ENCODE measurements at regions not wholly inside any gene's neighbourhood (a gene's known extent, or its start where the extent isn't known, plus 50 kb on each side); places are given as distances from the start of the nearest gene placed in this dataset.

DNA sequence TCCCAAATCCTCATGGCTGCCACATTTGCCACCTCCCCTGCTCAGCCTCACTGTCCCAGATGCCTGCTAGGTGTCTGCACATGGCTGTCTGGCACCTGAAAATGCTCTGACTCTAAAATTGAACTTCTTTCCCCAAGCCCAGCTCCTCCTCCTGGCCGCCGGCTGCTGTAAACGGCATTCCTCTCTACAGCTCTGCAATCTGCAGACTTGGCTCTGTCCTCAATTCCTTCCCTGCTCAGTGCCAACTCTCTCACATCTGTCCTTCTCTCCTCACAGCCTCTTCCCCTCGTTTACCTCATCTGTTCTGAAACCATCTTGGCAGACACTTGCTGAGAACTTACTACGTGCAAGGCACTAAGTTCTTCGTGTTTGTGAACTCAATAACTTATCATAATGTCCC is 169.4 kb upstream of the SYT13 start:
- intact Hi-C loops (cut with DNase I) = no loop called here
- no peak for DNase-seq (ENCODE audit: low spot score)

GRCh38 chr11:45454917-45455401 is 168.8 kb upstream of the SYT13 start:
- intact Hi-C loops (cut with DNase I) = no loop called here
- DNase-seq (ENCODE audit: low spot score) = no peak

DNA sequence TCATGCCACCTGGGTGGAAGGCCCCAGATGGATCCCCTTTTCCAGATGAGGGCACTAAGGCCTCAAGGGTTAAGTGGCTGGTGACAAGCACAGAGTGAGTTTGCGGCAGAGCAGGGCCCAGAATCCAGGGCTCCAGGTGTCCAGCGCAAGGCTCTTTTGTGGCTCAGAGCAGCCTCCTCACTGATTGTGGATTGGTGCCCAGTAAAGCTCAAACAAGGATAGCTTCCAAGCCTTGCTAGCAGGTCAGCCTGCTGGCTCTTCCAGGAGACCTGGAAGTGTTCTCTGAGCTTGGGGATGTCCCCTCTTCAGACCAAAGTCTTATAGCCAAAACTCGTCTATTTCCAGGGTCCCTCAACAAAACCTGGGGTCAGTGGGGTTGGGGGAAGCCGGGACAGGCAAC is 167.6 kb upstream of the SYT13 start:
- intact Hi-C loops (cut with DNase I) = no loop called here
- no peak for DNase-seq (ENCODE audit: low spot score)

GRCh38 chr11:45451766-45452440 is 165.8 kb upstream of the SYT13 start:
- no peak for DNase-seq (ENCODE audit: low spot score)
- intact Hi-C loops (cut with DNase I) = no loop called here

DNA sequence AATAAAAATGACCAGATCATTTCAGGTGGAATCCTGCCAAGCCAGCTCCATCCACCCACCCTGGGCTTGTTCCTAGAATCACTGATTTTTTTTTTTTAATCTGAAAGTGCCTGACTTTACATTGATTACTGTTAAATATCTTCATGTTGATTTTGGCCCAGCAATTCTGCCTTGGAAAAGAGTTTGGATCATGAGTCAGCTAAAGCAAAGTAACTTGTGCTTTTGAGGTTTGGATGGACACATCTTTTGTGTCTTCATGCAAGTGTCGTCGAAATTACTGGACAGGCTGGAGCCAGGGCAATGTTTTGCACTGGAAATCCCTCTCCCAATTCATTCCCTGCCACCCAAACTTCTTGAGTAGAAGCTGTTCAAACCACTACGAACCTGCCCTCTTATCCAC is 164.0 kb upstream of the SYT13 start:
- DNase-seq (ENCODE audit: low spot score) = no peak
- intact Hi-C loops (cut with DNase I) = no loop called here

DNA sequence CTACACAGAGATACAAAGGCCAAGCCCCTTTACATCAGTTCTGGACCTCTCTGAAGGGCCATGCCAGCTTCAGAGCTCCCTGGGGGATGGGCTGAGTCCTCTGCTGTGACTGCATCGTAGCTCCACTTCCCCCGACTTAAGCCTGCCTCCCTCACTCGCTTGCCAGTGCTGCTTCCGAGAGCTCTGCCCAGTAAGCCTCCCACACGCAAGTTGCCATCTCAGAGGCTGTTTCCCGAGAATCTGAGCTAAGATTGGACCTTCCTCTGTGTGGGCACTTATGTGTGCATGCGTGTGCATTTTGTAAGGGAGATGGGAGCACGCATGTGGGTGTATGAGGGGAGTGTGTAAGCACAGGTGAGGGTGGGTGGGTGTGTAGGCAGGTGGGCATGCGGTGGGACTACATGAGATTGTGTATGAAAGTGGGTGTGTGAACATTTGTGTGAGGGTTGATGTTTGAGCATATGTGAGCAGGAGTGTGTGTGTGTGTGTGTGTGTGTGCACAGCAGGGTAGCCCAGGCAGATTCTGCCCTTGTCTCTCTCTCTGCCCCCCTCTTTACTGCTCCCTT is 163.0 kb upstream of the SYT13 start:
- DNase-seq (ENCODE audit: low spot score) = no peak
- intact Hi-C loops (cut with DNase I) = no loop called here

DNA sequence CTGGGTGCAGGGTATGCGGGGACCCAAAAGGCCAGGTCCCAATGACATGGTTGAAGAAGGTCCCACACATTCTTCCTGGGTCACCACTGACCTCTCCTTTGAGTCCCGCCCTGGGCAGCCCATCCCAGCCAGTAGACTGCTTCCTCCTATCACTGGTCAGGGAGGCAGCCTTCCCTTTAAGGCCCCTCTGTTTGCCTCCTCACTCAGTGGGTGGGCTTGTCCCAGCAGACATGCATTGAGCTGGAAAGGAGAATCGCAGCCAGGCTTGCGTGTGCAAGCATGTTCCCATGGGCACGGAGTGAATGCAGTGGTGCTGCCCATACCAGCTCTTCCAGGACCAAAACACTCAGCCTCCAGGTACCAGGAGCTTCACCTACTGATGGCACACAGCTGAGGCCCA is 162.4 kb upstream of the SYT13 start:
- intact Hi-C loops (cut with DNase I) = no loop called here

DNA sequence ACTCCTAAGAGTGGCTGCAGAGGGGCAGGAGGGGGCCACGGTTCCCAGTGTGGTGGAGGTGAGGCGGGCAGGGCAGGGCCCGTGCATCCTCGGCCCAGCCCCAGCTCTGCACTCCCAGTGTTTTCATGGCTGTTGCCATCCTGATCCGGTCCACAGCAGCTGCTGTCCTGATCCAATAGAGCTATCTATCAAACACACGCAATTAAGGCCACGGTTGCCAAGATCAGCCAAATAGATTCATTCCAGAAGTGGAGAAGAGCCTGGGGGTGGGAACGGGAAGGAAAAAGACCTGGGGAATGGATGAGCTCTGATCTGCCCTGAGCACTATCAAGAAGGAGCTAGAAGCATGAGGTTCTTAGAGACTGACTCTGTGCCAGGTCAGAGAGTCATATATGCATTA is 160.9 kb upstream of the SYT13 start:
- intact Hi-C loops (cut with DNase I) = no loop called here
- DNase-seq (ENCODE audit: low spot score) = no peak

More for the DNA sequence above, 162.4 kb upstream of the SYT13 start:
- no peak for DNase-seq (ENCODE audit: low spot score)

GRCh38 chr11:45446434-45446833 is 160.3 kb upstream of the SYT13 start:
- no peak for DNase-seq (ENCODE audit: low spot score)
- intact Hi-C loops (cut with DNase I) = no loop called here

DNA sequence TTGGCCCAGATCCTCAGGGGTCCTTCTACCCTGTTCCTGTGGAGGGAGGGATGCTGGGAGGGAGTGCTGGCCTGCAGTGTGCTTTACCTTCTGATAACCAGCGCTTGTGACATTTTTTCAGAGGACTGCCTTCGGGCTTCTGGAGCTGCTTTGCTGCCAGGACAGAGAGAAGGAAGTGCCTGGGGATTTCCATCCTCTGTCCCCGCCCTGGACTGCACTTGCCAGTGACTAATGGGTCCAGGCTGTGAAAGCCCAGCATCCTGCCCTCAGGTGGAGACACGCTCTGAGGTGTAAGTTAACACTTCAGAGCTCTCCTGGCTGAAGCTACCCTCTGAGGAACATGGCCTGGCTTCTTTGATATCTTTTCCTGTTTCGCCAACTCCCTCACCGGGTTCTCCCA is 158.7 kb upstream of the SYT13 start:
- intact Hi-C loops (cut with DNase I) = no loop called here
- DNase-seq (ENCODE audit: low spot score) = no peak

DNA sequence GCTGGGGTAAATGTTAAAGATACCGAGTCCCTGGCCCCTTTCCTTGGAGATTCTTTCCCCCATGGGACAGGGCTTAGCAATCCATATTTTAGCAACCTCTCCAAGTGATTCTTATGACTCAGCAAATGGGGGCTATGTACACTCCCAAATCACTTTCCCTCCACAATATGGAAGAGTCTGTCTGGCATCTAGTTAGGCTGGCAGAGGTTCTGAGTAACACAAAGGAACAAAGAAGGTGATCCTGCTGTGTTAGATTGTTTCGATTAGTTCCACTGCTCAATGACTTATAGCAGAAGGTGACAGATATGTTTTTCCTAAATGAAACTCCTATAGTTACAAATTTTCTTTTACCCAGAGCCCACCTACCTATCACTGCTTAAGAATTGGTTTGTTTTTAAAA is 154.0 kb upstream of the SYT13 start:
- intact Hi-C loops (cut with DNase I) = no loop called here
- no peak for DNase-seq (ENCODE audit: low spot score)

- intact Hi-C loops (cut with DNase I) = no loop called here
- no peak for DNase-seq (ENCODE audit: low spot score)
Measured at GRCh38 chr11:45436966-45437365, 150.8 kb upstream of the SYT13 start.

DNA sequence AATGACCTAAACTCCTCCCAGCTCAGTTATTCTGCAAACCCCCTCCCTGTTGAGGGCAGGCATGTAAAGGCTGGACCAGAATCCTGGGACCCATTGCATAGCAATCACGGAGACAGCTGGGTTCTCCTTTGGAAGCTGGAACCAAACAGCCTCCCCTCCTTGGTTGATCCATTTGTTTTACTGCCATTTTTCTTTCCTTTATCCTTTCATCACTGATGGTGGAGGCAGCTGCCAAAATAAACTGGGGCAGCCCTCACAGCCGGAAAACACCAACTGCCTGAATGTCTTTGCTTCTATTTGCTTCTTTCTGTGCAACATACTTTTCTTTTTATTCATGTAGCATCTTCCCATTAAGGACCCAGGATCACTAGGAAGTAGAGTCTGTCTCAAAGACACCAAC is 150.0 kb upstream of the SYT13 start:
- DNase-seq (ENCODE audit: low spot score) = no peak
- intact Hi-C loops (cut with DNase I) = no loop called here

DNA sequence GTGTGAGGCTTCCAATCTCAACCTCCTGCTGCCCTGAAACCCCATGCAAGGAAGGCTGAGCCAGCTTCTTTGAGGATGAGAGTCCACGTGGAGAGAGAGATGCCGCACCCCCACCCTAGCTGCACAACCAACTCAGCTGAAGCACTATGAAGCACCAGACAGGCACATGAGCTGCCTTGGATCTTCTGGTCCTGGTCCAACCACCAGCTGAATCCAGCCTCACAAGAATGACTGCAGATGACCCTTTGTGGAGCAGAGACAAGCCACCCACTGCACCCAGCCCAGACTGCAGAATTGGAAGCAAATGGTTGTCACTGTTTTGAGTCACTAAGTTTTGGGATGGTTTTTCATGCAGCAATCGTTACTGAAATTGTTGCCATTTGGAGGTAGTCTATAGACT is 149.6 kb upstream of the SYT13 start:
- no peak for DNase-seq (ENCODE audit: low spot score)
- intact Hi-C loops (cut with DNase I) = no loop called here

DNA sequence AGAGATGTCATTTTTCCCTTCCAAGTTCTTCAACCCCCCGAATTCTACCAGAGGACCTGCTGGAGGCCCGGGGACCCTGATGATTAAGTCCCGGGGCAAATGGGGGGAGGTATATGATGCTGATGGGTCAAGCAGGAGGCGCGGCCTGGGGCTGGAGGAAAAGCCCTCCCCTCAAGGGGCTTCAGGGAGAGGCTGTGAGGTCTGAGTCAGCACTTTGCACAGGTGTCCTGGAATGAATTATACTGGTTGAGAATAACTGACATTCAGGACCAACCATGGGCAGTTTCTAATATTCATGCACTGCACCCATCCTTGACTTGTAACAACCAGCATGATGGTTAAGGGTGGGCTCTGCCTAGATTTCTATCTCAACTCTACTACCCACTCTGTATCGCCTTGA is 146.8 kb upstream of the SYT13 start:
- intact Hi-C loops (cut with DNase I) = no loop called here
- peak; percentile 12 for DNase-seq (ENCODE audit: low spot score)

- intact Hi-C loops (cut with DNase I) = no loop called here
- peak; percentile 5 for DNase-seq (ENCODE audit: low spot score)
Measured at GRCh38 chr11:45432100-45432499, 146.0 kb upstream of the SYT13 start.

GRCh38 chr11:45431046-45432018 is 145.2 kb upstream of the SYT13 start:
- DNase-seq (ENCODE audit: low spot score) = peak; percentile 59
- intact Hi-C loops (cut with DNase I) = no loop called here

DNA sequence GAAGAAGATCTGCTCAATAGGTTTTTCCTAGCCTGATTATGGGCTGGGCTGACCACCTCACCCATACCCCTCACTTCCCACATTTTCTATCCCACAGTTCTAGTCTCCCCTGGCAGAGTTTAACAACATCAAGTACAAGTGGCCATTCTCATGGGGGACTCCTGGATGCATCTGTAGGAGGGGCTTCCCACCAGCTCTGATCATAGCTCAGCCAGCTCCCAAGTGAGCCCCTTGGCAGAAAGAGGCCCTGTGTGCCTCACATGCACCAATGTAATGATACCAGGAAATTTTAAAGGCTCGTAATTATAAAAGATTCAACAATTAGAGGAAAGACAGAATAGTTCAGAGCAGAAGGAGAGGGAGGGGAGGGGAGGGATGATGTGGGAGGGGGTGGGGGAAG is 144.2 kb upstream of the SYT13 start:
- intact Hi-C loops (cut with DNase I) = no loop called here
- DNase-seq (ENCODE audit: low spot score) = peak; percentile 41

DNA sequence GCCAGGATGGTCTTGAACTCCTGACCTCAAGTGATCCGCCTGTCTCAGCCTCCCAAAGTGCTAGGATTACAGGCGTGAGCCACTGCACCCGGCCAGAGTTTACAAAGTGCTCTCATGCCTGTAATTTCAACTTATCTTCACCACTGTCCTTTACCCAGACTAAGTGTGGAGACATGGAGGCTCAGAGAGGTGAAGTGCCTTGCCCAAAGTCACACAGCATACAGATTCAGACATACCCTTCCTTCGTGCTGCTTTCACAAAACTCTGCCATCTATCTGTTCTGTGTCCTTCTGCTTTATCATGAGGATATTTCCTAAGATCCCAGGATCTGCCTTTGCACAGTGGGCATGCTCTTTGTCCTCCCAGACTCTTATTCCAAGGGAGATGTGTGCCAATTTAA is 143.6 kb upstream of the SYT13 start:
- intact Hi-C loops (cut with DNase I) = no loop called here
- DNase-seq (ENCODE audit: low spot score) = peak; percentile 14

DNA sequence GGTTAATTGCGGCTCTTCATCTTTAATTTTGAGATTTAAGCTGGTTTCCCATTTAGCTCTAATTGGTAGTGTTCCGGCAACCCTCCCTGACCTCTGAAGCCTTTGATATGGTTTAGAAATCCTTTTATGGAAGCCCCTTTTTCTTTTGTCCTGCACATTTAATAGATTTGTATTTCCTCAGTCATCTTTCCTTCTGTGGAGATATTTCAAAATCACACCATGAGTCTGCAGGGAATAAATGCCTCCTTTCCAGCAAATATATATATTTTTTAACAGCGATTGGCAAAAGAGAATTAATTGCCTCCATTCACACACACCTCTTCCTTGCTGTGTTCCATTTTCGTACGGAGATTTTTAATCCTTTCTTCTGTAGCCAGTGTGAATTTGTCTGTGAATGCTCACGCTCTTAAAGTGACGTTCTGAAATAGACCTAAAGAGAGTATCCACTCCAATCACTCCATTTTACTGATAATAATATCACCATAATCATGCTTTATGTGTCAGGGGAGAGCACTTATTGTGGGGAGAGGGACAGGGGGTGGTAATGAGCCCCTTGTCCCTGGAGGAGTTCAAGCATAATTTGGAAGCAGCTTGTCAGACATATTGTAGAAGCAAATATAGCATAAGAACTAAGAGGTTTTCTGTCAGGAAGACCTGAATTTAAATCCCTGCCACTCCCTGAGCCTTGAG is 142.5 kb upstream of the SYT13 start:
- no peak for DNase-seq (ENCODE audit: low spot score)

More for the DNA sequence above, 142.5 kb upstream of the SYT13 start:
- intact Hi-C loops (cut with DNase I) = no loop called here
